Progenitor cell of endocrine pancreas (in vitro differentiated cells): ENCODE measurements at regions not wholly inside any gene's neighbourhood (a gene's known extent, or its start where the extent isn't known, plus 50 kb on each side); places are given as distances from the start of the nearest gene placed in this dataset.

Experiments
- DNase-seq: peaks from one replicate; pipeline ENCODE4 v3.0.0; 2021; ENCODE audit warnings: low spot score; ENCODE audit not compliant: unreplicated experiment
- H3K27ac Mint-ChIP-seq: 2 replicates; pipeline ENCODE4 v1.8.0; 2021; ENCODE audit warnings: mild to moderate bottlenecking, moderate library complexity, mixed read lengths
- H3K27me3 Mint-ChIP-seq: 2 replicates; pipeline ENCODE4 v1.8.0; 2021; ENCODE audit warnings: mixed read lengths
- H3K36me3 Mint-ChIP-seq: 2 replicates; pipeline ENCODE4 v1.8.0; 2022; ENCODE audit warnings: mixed read lengths; ENCODE audit not compliant: insufficient read depth
- H3K4me1 Mint-ChIP-seq: 2 replicates; pipeline ENCODE4 v1.8.0; 2021; ENCODE audit warnings: low read depth, mixed read lengths
- H3K4me3 Mint-ChIP-seq: 2 replicates; pipeline ENCODE4 v1.8.0; 2021; ENCODE audit warnings: low read depth, mild to moderate bottlenecking, moderate library complexity, mixed read lengths
- H3K9me3 Mint-ChIP-seq: 2 replicates; pipeline ENCODE4 v1.8.0; 2021; ENCODE audit warnings: low read depth, mixed read lengths
- TF ChIP-seq, protein P1 (sequence below): fragments of 200-600 bp; sonication (generic); IDR thresholded peaks from one replicate; pipeline ENCODE4 v1.5.0; 2021; ENCODE audit warnings: antibody characterized with exemption, mild to moderate bottlenecking; ENCODE audit not compliant: unreplicated experiment

DNA sequence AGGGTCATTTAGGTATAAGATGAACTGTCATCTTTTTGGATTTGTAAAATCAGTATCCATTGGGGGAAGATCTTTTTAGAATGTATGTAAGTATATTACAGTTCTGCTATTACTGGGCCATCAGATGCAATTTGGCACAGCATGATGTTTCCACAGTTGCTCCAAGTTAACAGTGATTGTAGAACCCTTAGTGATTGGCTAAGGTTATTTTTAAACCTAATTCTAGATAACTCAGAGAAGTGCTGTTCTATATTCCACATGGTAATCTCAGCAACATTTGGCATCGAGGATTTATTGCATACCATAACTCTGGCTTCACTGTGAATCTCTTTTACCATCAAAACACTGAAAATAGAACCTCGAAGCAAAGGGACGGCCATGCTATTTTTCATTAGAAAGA lies 215.7 kb upstream of the HAND2 start:
- H3K4me1 Mint-ChIP-seq, result no peaks in the 10 kb centered on the region
- H3K36me3 Mint-ChIP-seq, result no peaks in the 10 kb centered on the region
- H3K27ac Mint-ChIP-seq, result no peak overlapping the region
- H3K4me3 Mint-ChIP-seq, result no peak overlapping the region
- TF ChIP-seq, protein P1, sequence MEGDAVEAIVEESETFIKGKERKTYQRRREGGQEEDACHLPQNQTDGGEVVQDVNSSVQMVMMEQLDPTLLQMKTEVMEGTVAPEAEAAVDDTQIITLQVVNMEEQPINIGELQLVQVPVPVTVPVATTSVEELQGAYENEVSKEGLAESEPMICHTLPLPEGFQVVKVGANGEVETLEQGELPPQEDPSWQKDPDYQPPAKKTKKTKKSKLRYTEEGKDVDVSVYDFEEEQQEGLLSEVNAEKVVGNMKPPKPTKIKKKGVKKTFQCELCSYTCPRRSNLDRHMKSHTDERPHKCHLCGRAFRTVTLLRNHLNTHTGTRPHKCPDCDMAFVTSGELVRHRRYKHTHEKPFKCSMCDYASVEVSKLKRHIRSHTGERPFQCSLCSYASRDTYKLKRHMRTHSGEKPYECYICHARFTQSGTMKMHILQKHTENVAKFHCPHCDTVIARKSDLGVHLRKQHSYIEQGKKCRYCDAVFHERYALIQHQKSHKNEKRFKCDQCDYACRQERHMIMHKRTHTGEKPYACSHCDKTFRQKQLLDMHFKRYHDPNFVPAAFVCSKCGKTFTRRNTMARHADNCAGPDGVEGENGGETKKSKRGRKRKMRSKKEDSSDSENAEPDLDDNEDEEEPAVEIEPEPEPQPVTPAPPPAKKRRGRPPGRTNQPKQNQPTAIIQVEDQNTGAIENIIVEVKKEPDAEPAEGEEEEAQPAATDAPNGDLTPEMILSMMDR, result no peak
- H3K27me3 Mint-ChIP-seq, result no peaks in the 10 kb centered on the region
- H3K9me3 Mint-ChIP-seq, result no peaks in the 10 kb centered on the region
- no peak for DNase-seq

DNA sequence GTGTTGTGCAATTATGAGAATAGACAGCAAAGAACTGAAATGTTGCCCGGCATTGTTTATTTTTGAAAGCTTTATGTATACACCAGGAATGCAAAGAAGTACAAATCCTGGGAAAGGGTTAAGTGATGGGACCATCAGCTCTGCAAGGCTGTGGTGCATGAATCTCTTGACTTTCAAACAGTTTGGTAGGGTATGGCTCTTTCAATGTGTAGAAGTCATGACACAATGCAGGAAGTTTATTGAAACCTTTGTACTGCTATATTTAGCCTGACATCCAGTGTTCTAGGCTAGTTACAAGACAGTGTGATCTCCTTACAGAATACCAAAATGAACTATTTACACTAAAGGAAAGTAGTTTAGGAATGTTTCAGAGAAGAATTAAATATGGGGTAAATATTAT lies 206.8 kb upstream of the HAND2 start:
- Mint-ChIP-seq H3K27me3 (no peaks in the 10 kb centered on the region), H3K4me1 (no peaks in the 10 kb centered on the region), H3K4me3 (no peak overlapping the region), H3K9me3 (no peaks in the 10 kb centered on the region), H3K36me3 (no peaks in the 10 kb centered on the region), H3K27ac (no peak overlapping the region)
- TF ChIP-seq, protein P1, result no peak
- no peak for DNase-seq

- Mint-ChIP-seq H3K36me3 (no peaks in the 10 kb centered on the region), H3K27me3 (no peaks in the 10 kb centered on the region), H3K9me3 (no peaks in the 10 kb centered on the region), H3K4me3 (no peak overlapping the region), H3K27ac (no peak overlapping the region), H3K4me1 (no peaks in the 10 kb centered on the region)
- no peak for DNase-seq
- TF ChIP-seq, protein P1, result no peak
Measured at GRCh38 chr4:173735585-173735984, 205.6 kb upstream of the HAND2 start.

GRCh38 chr4:173735049-173735448 lies 205.0 kb upstream of the HAND2 start:
- Mint-ChIP-seq H3K9me3 (no peaks in the 10 kb centered on the region), H3K36me3 (no peaks in the 10 kb centered on the region), H3K27ac (no peak overlapping the region), H3K4me1 (no peaks in the 10 kb centered on the region), H3K4me3 (no peak overlapping the region), H3K27me3 (no peaks in the 10 kb centered on the region)
- TF ChIP-seq, protein P1, result no peak
- DNase-seq, result no peak

GRCh38 chr4:173731257-173731656 lies 201.2 kb upstream of the HAND2 start:
- DNase-seq, result no peak
- Mint-ChIP-seq H3K9me3 (no peaks in the 10 kb centered on the region), H3K27ac (no peak overlapping the region), H3K36me3 (no peaks in the 10 kb centered on the region), H3K27me3 (no peaks in the 10 kb centered on the region), H3K4me3 (no peak overlapping the region), H3K4me1 (no peaks in the 10 kb centered on the region)
- TF ChIP-seq, protein P1, result no peak
